SU-DHL-6 (cell line): ENCODE measurements at regions not wholly inside any gene's neighbourhood (a gene's known extent, or its start where the extent isn't known, plus 50 kb on each side); places are given as distances from the start of the nearest gene placed in this dataset.
"Not testable (repeated sequence)": the region's sequence is repeated elsewhere in the genome, so short reads cannot be mapped to it uniquely, and the experiment has no call there.

ENCODE experiments used
- H2AFZ ChIP-seq: fragments of 200-600 bp; sonication (generic); 2 replicates; pipeline ENCODE4 v1.6.1; 2014; ENCODE audit warnings: low read depth, mild to moderate bottlenecking, moderate library complexity, mixed read lengths, antibody characterized with exemption, low read length; ENCODE audit not compliant: severe bottlenecking
- H3F3A ChIP-seq: fragments of 200-600 bp; shearing (Covaris generic); 2 replicates; pipeline ENCODE4 v1.6.0; 2016; ENCODE audit warnings: antibody characterized with exemption, mild to moderate bottlenecking; ENCODE audit not compliant: insufficient read depth
- H3K27ac ChIP-seq: fragments of 200-600 bp; sonication (generic); 2 replicates; pipeline ENCODE4 v1.5.1; 2016; ENCODE audit warnings: low read depth, mild to moderate bottlenecking, low read length, moderate library complexity, mixed read lengths
- H3K27me3 ChIP-seq: fragments of 200-600 bp; sonication (generic), shearing (Covaris generic); 2 replicates; pipeline ENCODE4 v1.6.0; 2014; ENCODE audit warnings: mild to moderate bottlenecking, low read length
- H3K36me3 ChIP-seq: fragments of 200-600 bp; sonication (generic); 2 replicates; pipeline ENCODE4 v1.6.1; 2014; ENCODE audit warnings: mild to moderate bottlenecking, low read length, mixed read lengths
- H3K4me2 ChIP-seq: fragments of 300-600, 200-600 bp; shearing (Covaris generic), sonication (generic); 2 replicates; pipeline ENCODE4 v1.6.0; 2014; ENCODE audit warnings: low read length, low read depth, mild to moderate bottlenecking; ENCODE audit not compliant: poor library complexity, severe bottlenecking
- H3K4me3 ChIP-seq: fragments of 200-600 bp; sonication (generic); 2 replicates; pipeline ENCODE4 v1.5.1; 2014; ENCODE audit warnings: antibody characterized with exemption, low read length, mild to moderate bottlenecking, mixed read lengths; ENCODE audit not compliant: insufficient read depth, poor library complexity, severe bottlenecking
- H3K79me2 ChIP-seq: fragments of 200-600 bp; sonication (generic); 2 replicates; pipeline ENCODE4 v1.6.1; 2014; ENCODE audit warnings: mild to moderate bottlenecking, low read length, moderate library complexity; ENCODE audit not compliant: insufficient read depth
- H3K9ac ChIP-seq: fragments of 200-600 bp; sonication (generic); 2 replicates; pipeline ENCODE4 v1.7.0; 2014; ENCODE audit warnings: mild to moderate bottlenecking, low read length
- H3K9me2 ChIP-seq: fragments of 200-600 bp; sonication (generic); replicated peaks from 2 replicates; pipeline ENCODE4 v1.6.1; 2014; ENCODE audit warnings: low read length; ENCODE audit not compliant: insufficient read depth
- H3K9me3 ChIP-seq: fragments of 200-600 bp; sonication (generic); 2 replicates; pipeline ENCODE4 v1.6.1; 2014; ENCODE audit warnings: low read length, mixed read lengths; ENCODE audit not compliant: insufficient read depth
- H4K20me1 ChIP-seq: fragments of 200-600 bp; sonication (generic); 2 replicates; pipeline ENCODE4 v1.6.1; 2014; ENCODE audit warnings: low read depth, mild to moderate bottlenecking, antibody characterized with exemption, low read length, moderate library complexity, mixed read lengths
- EZH2phosphoT487 ChIP-seq: fragments of 200-600 bp; sonication (generic), shearing (Covaris generic); conservative IDR thresholded peaks from 2 replicates; pipeline ENCODE4 v1.6.1; 2018; ENCODE audit warnings: mild to moderate bottlenecking, antibody characterized with exemption, low read length, moderate library complexity, mixed read lengths
- TF ChIP-seq, protein P1 (sequence below): fragments of 200-600 bp; sonication (generic); IDR thresholded peaks from one replicate; pipeline ENCODE4 v1.5.1; 2017; ENCODE audit warnings: antibody characterized with exemption, mild to moderate bottlenecking, low read length, moderate library complexity; ENCODE audit not compliant: insufficient read depth, poor library complexity, severe bottlenecking

DNA sequence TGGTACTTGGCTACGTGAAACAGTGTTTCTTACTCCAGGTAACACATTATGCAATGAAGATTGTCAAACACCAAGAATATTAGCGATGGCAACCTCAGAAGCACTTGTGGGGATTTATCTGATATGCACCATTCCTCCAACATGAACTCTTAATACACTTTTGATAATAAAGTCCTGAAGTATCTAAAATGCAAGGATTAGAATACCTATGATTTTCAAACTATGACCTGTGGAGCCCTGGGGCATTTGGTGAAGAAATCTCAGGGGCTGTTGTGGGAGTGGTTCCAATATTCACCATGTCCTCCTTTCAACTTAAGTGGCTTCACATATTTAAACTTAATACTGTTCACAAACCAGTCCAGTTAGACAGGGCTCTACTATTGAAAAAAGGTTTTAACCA, 214.6 kb upstream of the POU5F2 start:
- H3K9me2 ChIP-seq = no peaks in the 10 kb centered on the region
- H3K9ac ChIP-seq = no peak overlapping the region
- no peaks in the 10 kb centered on the region for H3K36me3 ChIP-seq
- H4K20me1 ChIP-seq = no peaks in the 10 kb centered on the region
- H3K79me2 ChIP-seq = no peaks in the 10 kb centered on the region
- no peak overlapping the region for H3K27ac ChIP-seq
- no peak overlapping the region for H3K4me3 ChIP-seq
- H3K4me2 ChIP-seq = no peak overlapping the region
- TF ChIP-seq EZH2phosphoT487 = no peak
- no peak overlapping the region for H2AFZ ChIP-seq
- H3K9me3 ChIP-seq = no peaks in the 10 kb centered on the region
- H3K27me3 ChIP-seq = no peaks in the 10 kb centered on the region
- H3F3A ChIP-seq = no peaks in the 10 kb centered on the region

DNA sequence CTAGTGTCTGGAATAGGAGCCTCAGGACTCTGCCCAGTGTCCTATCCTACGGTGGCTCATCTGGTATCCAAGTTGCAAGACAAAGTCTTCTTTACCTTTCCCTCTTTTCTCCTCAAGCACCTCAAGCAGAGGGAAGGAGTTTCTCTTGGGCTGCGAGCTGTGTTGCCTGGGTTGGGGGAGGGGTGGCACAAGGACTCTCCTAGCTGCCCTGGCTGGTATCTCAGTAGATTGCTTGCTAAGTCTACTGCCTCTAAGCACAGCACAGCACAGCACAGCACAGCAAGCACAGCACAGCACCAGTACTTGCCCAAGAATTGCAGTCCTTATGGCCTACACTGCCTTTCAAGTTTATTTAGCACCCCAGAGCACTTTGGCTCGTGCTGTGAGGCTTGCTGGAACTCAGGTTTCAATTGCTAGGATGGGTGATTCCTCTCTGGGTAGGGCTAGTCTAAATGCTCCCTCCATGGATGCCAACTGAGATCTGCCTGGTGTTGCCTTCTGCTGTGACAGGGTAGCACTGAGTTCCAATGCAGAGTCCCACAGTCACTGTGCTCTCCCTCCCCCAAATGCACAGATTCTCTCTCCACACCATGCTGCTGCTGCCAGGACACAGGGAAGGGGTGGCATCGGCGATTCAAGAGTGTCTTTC, 213.1 kb upstream of the POU5F2 start:
- H3K9ac ChIP-seq = no peak overlapping the region
- no peaks in the 10 kb centered on the region for H3F3A ChIP-seq
- no peak overlapping the region for H3K4me2 ChIP-seq
- H3K9me2 ChIP-seq = no peaks in the 10 kb centered on the region
- no peaks in the 10 kb centered on the region for H3K36me3 ChIP-seq
- H3K27ac ChIP-seq = no peak overlapping the region
- H3K9me3 ChIP-seq = no peaks in the 10 kb centered on the region
- H3K79me2 ChIP-seq = no peaks in the 10 kb centered on the region
- TF ChIP-seq, protein P1, sequence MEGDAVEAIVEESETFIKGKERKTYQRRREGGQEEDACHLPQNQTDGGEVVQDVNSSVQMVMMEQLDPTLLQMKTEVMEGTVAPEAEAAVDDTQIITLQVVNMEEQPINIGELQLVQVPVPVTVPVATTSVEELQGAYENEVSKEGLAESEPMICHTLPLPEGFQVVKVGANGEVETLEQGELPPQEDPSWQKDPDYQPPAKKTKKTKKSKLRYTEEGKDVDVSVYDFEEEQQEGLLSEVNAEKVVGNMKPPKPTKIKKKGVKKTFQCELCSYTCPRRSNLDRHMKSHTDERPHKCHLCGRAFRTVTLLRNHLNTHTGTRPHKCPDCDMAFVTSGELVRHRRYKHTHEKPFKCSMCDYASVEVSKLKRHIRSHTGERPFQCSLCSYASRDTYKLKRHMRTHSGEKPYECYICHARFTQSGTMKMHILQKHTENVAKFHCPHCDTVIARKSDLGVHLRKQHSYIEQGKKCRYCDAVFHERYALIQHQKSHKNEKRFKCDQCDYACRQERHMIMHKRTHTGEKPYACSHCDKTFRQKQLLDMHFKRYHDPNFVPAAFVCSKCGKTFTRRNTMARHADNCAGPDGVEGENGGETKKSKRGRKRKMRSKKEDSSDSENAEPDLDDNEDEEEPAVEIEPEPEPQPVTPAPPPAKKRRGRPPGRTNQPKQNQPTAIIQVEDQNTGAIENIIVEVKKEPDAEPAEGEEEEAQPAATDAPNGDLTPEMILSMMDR = no peak
- TF ChIP-seq EZH2phosphoT487 = no peak
- H3K4me3 ChIP-seq = no peak overlapping the region
- no peaks in the 10 kb centered on the region for H4K20me1 ChIP-seq
- no peak overlapping the region for H2AFZ ChIP-seq
- no peaks in the 10 kb centered on the region for H3K27me3 ChIP-seq

DNA sequence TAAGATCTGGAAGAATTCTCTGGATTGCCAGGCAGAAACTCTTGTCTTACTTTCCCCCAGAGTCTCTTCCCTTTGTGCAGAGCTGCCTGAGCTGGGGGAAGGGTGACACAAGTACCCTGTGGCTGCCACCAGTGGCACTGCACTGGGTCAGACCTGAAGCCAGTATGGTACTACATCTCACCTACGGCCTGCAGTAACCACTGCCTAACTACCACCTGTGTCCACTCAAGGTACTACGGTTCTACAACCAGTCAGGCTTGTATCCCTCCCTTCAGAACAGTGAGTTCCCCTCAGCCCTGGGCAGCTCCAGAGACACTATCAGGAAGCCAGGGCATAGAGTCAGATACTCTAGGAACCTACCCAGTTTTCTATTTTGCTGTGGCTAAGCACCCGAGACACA, 212.0 kb upstream of the POU5F2 start:
- Histone ChIP-seq H3K4me3 (no peak overlapping the region), H3F3A (no peaks in the 10 kb centered on the region)

DNA sequence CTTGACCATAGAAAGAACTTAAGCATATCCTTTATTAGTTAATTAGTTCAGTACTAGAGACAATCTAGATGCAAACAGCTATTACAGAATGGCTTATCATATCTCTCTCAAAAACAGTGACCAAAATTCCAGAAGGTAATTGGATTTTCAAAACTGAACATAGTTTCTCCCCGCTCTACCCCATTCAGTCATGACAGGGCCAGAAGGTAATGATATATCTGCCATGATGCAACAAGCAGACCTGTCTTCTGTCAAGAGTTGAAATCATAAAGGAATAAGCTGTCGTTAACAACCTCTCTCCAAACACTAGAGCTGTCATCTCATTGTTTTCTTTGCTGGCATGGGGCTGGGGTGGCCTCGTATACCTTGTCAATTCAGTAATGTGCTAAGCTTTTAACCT, 200.5 kb upstream of the POU5F2 start:
- no peak overlapping the region for H3K4me2 ChIP-seq
- no peaks in the 10 kb centered on the region for H3K9me2 ChIP-seq
- H3K27ac ChIP-seq = no peak overlapping the region
- H2AFZ ChIP-seq = no peak overlapping the region
- H4K20me1 ChIP-seq = no peaks in the 10 kb centered on the region
- H3K79me2 ChIP-seq = no peaks in the 10 kb centered on the region
- TF ChIP-seq, protein P1 = no peak
- no peak for TF ChIP-seq EZH2phosphoT487
- H3K36me3 ChIP-seq = no peaks in the 10 kb centered on the region
- H3F3A ChIP-seq = no peaks in the 10 kb centered on the region; the same call in 1 of the 2 replicates
- H3K9me3 ChIP-seq = no peaks in the 10 kb centered on the region
- no peak overlapping the region for H3K9ac ChIP-seq
- no peaks in the 10 kb centered on the region for H3K27me3 ChIP-seq
- H3K4me3 ChIP-seq = no peak overlapping the region

More for the DNA sequence above, 212.0 kb upstream of the POU5F2 start:
- Histone ChIP-seq H3K79me2 (no peaks in the 10 kb centered on the region), H4K20me1 (no peaks in the 10 kb centered on the region), H3K36me3 (no peaks in the 10 kb centered on the region), H2AFZ (no peak overlapping the region), H3K27me3 (no peaks in the 10 kb centered on the region), H3K4me2 (no peak overlapping the region), H3K27ac (no peak overlapping the region), H3K9ac (no peak overlapping the region), H3K9me3 (no peaks in the 10 kb centered on the region), H3K9me2 (no peaks in the 10 kb centered on the region)
- TF ChIP-seq, protein P1 = no peak
- no peak for TF ChIP-seq EZH2phosphoT487

DNA sequence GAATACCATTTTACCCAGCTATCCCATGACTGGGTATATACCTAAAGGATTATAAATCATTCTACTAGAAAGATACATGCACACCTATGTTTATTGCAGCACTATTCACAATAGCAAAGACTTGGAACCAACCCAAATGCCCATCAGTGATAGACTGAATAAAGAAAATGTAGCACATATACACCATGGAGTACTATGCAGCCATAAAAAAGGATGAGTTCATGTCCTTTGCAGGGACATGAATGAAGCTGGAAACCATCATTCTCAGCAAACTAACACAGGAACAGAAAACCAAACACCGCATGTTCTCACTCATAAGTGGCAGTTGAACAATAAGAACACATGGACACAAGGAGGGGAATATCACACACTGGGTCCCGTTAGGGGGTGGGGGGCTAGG, 191.9 kb upstream of the POU5F2 start:
- H3F3A ChIP-seq, H4K20me1 ChIP-seq, H2AFZ ChIP-seq, H3K36me3 ChIP-seq, H3K79me2 ChIP-seq, H3K9ac ChIP-seq, H3K9me2 ChIP-seq, H3K9me3 ChIP-seq, H3K4me3 ChIP-seq, H3K27me3 ChIP-seq, H3K4me2 ChIP-seq, H3K27ac ChIP-seq: not testable (repeated sequence)
